H9 (cell line): ENCODE measurements at regions not wholly inside any gene's neighbourhood (a gene's known extent, or its start where the extent isn't known, plus 50 kb on each side); places are given as distances from the start of the nearest gene placed in this dataset.

Source experiments
- DNase-seq: peaks from one replicate; pipeline ENCODE4 v3.0.0-alpha.2; 2017
- H2AFZ ChIP-seq: one replicate; pipeline ENCODE4 v1.6.1; 2013; ENCODE audit warnings: mild to moderate bottlenecking, low read length, control low read depth, moderate library complexity
- H2AK5ac ChIP-seq: 2 replicates; pipeline ENCODE4 v1.6.1; 2013; ENCODE audit warnings: low read length, control low read depth, mixed read lengths; ENCODE audit not compliant: insufficient read length
- H2BK120ac ChIP-seq: one replicate; pipeline ENCODE4 v1.6.1; 2013; ENCODE audit warnings: low read depth, mild to moderate bottlenecking, low read length, control low read depth, inconsistent platforms; ENCODE audit not compliant: poor library complexity, severe bottlenecking
- H2BK12ac ChIP-seq: 2 replicates; pipeline ENCODE4 v1.6.1; 2013; ENCODE audit warnings: low read length, control low read depth, mixed read lengths, low read depth; ENCODE audit not compliant: insufficient read length
- H2BK15ac ChIP-seq: 2 replicates; pipeline ENCODE4 v1.6.1; 2013; ENCODE audit warnings: low read depth, low read length, control low read depth
- H2BK20ac ChIP-seq: one replicate; pipeline ENCODE4 v1.6.1; 2013; ENCODE audit warnings: low read depth, mild to moderate bottlenecking, low read length, control low read depth, inconsistent platforms; ENCODE audit not compliant: poor library complexity, severe bottlenecking
- H2BK5ac ChIP-seq: 2 replicates; pipeline ENCODE4 v1.6.1; 2013; ENCODE audit warnings: low read length, control low read depth, mixed read lengths; ENCODE audit not compliant: insufficient read length
- H3K14ac ChIP-seq: 2 replicates; pipeline ENCODE4 v1.6.1; 2013; ENCODE audit warnings: low read length, control low read depth; ENCODE audit not compliant: insufficient read depth
- H3K18ac ChIP-seq: 2 replicates; pipeline ENCODE4 v1.6.1; 2013; ENCODE audit warnings: low read depth, mild to moderate bottlenecking, mixed read lengths, low read length, control low read depth; ENCODE audit not compliant: insufficient read length
- H3K23ac ChIP-seq: 2 replicates; pipeline ENCODE4 v1.6.1; 2013; ENCODE audit warnings: low read length, control low read depth, mixed read lengths, low read depth; ENCODE audit not compliant: insufficient read length
- H3K23me2 ChIP-seq: 2 replicates; pipeline ENCODE4 v1.6.1; 2013; ENCODE audit warnings: low read depth, mild to moderate bottlenecking, mixed read lengths, low read length, control low read depth; ENCODE audit not compliant: insufficient read length, poor library complexity, severe bottlenecking
- H3K27ac ChIP-seq: 2 replicates; pipeline ENCODE4 v1.5.1; 2013; ENCODE audit warnings: low read length, control low read depth, mixed read lengths, low read depth; ENCODE audit not compliant: insufficient read length
- H3K27me3 ChIP-seq: 2 replicates; pipeline ENCODE4 v1.6.1; 2013; ENCODE audit warnings: low read length, control low read depth, inconsistent platforms; ENCODE audit not compliant: insufficient read depth
- H3K4ac ChIP-seq: 2 replicates; pipeline ENCODE4 v1.6.1; 2013; ENCODE audit warnings: low read depth, mild to moderate bottlenecking, control low read depth, inconsistent platforms, low read length, moderate library complexity
- H3K4me1 ChIP-seq: 2 replicates; pipeline ENCODE4 v1.6.1; 2013; ENCODE audit warnings: low read length, control low read depth, inconsistent platforms; ENCODE audit not compliant: insufficient read depth
- H3K4me2 ChIP-seq: 2 replicates; pipeline ENCODE4 v1.6.1; 2013; ENCODE audit warnings: low read length, control low read depth, mixed read lengths; ENCODE audit not compliant: insufficient read length, insufficient read depth
- H3K56ac ChIP-seq: 2 replicates; pipeline ENCODE4 v1.6.1; 2013; ENCODE audit warnings: low read depth, mild to moderate bottlenecking, mixed read lengths, low read length, control low read depth; ENCODE audit not compliant: insufficient read length
- H3K79me1 ChIP-seq: 2 replicates; pipeline ENCODE4 v1.6.1; 2013; ENCODE audit warnings: low read depth, mild to moderate bottlenecking, moderate library complexity, low read length, control low read depth, inconsistent platforms; ENCODE audit not compliant: insufficient read depth, poor library complexity, severe bottlenecking
- H3K79me2 ChIP-seq: 2 replicates; pipeline ENCODE4 v1.6.1; 2013; ENCODE audit warnings: low read length, control low read depth, inconsistent platforms; ENCODE audit not compliant: insufficient read depth
- H3K9ac ChIP-seq: 2 replicates; pipeline ENCODE4 v1.6.1; 2013; ENCODE audit warnings: low read length, control low read depth, mixed read lengths; ENCODE audit not compliant: insufficient read length; ENCODE audit errors: extremely low read depth
- H3K9me3 ChIP-seq: one replicate; pipeline ENCODE4 v1.6.1; 2013; ENCODE audit warnings: low read depth, low read length, inconsistent platforms; ENCODE audit not compliant: control insufficient read depth
- H3T11ph ChIP-seq: one replicate; pipeline ENCODE4 v1.6.1; 2013; ENCODE audit warnings: mild to moderate bottlenecking, low read length, control low read depth, inconsistent platforms
- H4K20me1 ChIP-seq: one replicate; pipeline ENCODE4 v1.6.1; 2013; ENCODE audit not compliant: control insufficient read depth, insufficient read length, insufficient read depth
- H4K5ac ChIP-seq: 2 replicates; pipeline ENCODE4 v1.6.1; 2013; ENCODE audit warnings: low read depth, mild to moderate bottlenecking, mixed read lengths, low read length, control low read depth; ENCODE audit not compliant: insufficient read length
- H4K8ac ChIP-seq: replicated peaks from 2 replicates; pipeline ENCODE4 v1.6.1; 2013; ENCODE audit warnings: low read length, control low read depth, mixed read lengths, low read depth; ENCODE audit not compliant: insufficient read length
- H4K91ac ChIP-seq: 2 replicates; pipeline ENCODE4 v1.6.1; 2013; ENCODE audit warnings: low read depth, mild to moderate bottlenecking, moderate library complexity, mixed read lengths, low read length, control low read depth; ENCODE audit not compliant: insufficient read length
- H3K27ac Mint-ChIP-seq, 3 experiments: 2 replicates in 2 of 3; 3 replicates in 1 of 3; pipeline ENCODE4 v1.8.0; 2020 to 2021; ENCODE audit warnings: mixed read lengths in 3 of 3, mild to moderate bottlenecking in 1 of 3, moderate library complexity in 1 of 3
- H3K27me3 Mint-ChIP-seq: 2 replicates; pipeline ENCODE4 v1.8.0; 2021; ENCODE audit warnings: low read depth, mild to moderate bottlenecking, moderate library complexity, mixed read lengths
- H3K36me3 Mint-ChIP-seq, 3 experiments: 2 replicates in 2 of 3; 3 replicates in 1 of 3; pipeline ENCODE4 v1.8.0; 2020 to 2021; ENCODE audit warnings: low read depth in 3 of 3, mixed read lengths in 3 of 3; ENCODE audit not compliant: insufficient read depth in 1 of 3
- H3K4me1 Mint-ChIP-seq, 2 experiments: 2 replicates each; pipeline ENCODE4 v1.8.0; 2020; ENCODE audit warnings: mixed read lengths in 2 of 2
- H3K4me3 Mint-ChIP-seq, 2 experiments: 2 replicates in 1 of 2; 3 replicates in 1 of 2; pipeline ENCODE4 v1.8.0; 2020 to 2021; ENCODE audit warnings: mild to moderate bottlenecking in 2 of 2, mixed read lengths in 2 of 2, moderate library complexity in 1 of 2
- H3K9me3 Mint-ChIP-seq, 2 experiments: 2 replicates in 1 of 2; 3 replicates in 1 of 2; pipeline ENCODE4 v1.8.0; 2020; ENCODE audit warnings: mild to moderate bottlenecking in 2 of 2, mixed read lengths in 2 of 2, moderate library complexity in 1 of 2
- CTCF ChIP-seq: fragments of 200-600 bp; sonication (generic); conservative IDR thresholded peaks from 3 replicates; pipeline ENCODE4 v1.8.0; 2021; ENCODE audit warnings: antibody characterized with exemption, mild to moderate bottlenecking

DNA sequence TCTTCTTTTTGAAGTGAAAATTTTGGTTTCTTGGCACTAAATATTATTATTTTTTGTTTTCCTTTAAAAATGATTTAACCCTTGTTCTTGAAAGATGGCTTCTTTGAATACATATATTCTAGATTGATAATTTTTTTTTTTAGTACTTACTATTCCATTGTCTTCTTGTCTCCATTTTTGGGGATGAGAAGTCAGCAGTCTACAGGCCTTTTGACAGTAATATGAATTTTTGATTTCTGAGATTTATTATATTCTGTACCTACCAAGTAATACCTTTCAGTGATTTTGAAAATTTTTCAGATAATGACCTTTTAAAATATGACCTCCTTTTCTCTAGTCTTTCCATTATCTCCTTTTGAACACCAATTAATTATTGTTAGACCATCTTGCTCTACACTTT lies 294.1 kb upstream of the LARGE1 start:
- H3K27me3 Mint-ChIP-seq: peaks cover 26% of the 10 kb centered on the region
- peaks cover 18 to 22% of the 10 kb centered on the region in 2 experiments for H3K9me3 Mint-ChIP-seq
- Histone ChIP-seq H4K20me1 (no peaks in the 10 kb centered on the region), H3K9ac (no peak overlapping the region), H3K27me3 (no peaks in the 10 kb centered on the region), H3K23ac (no peak overlapping the region), H2BK15ac (no peak overlapping the region), H2BK20ac (no peak overlapping the region), H3K18ac (no peak overlapping the region), H3T11ph (no peak overlapping the region), H2BK5ac (no peak overlapping the region), H3K4ac (no peak overlapping the region), H3K56ac (no peak overlapping the region), H3K23me2 (no peaks in the 10 kb centered on the region), H2BK12ac (no peak overlapping the region), H3K79me1 (no peaks in the 10 kb centered on the region), H3K4me1 (no peaks in the 10 kb centered on the region), H3K4me2 (no peak overlapping the region), H3K14ac (no peak overlapping the region), H4K5ac (no peak overlapping the region), H4K8ac (no peak overlapping the region), H2AFZ (no peak overlapping the region), H3K79me2 (no peaks in the 10 kb centered on the region), H2BK120ac (no peak overlapping the region), H4K91ac (no peak overlapping the region), H2AK5ac (no peak overlapping the region), H3K27ac (no peak overlapping the region), H3K9me3 (no peaks in the 10 kb centered on the region)
- H3K27ac Mint-ChIP-seq: no peak overlapping the region
- no peak overlapping the region for H3K4me3 Mint-ChIP-seq
- no peak for TF ChIP-seq CTCF
- no peak for DNase-seq
- peaks cover 0 to 13% (median 0%) of the 10 kb centered on the region in 3 experiments; a peak in 4 of 7 replicates for H3K36me3 Mint-ChIP-seq
- peaks cover 4 to 5% of the 10 kb centered on the region in 2 experiments; a peak in 3 of 4 replicates for H3K4me1 Mint-ChIP-seq
